H9 (cell line): ENCODE measurements at regions not wholly inside any gene's neighbourhood (a gene's known extent, or its start where the extent isn't known, plus 50 kb on each side); places are given as distances from the start of the nearest gene placed in this dataset.

Source experiments
- DNase-seq: peaks from one replicate; pipeline ENCODE4 v3.0.0-alpha.2; 2017
- H2AFZ ChIP-seq: one replicate; pipeline ENCODE4 v1.6.1; 2013; ENCODE audit warnings: mild to moderate bottlenecking, low read length, control low read depth, moderate library complexity
- H2AK5ac ChIP-seq: 2 replicates; pipeline ENCODE4 v1.6.1; 2013; ENCODE audit warnings: low read length, control low read depth, mixed read lengths; ENCODE audit not compliant: insufficient read length
- H2BK120ac ChIP-seq: one replicate; pipeline ENCODE4 v1.6.1; 2013; ENCODE audit warnings: low read depth, mild to moderate bottlenecking, low read length, control low read depth, inconsistent platforms; ENCODE audit not compliant: poor library complexity, severe bottlenecking
- H2BK12ac ChIP-seq: 2 replicates; pipeline ENCODE4 v1.6.1; 2013; ENCODE audit warnings: low read length, control low read depth, mixed read lengths, low read depth; ENCODE audit not compliant: insufficient read length
- H2BK15ac ChIP-seq: 2 replicates; pipeline ENCODE4 v1.6.1; 2013; ENCODE audit warnings: low read depth, low read length, control low read depth
- H2BK20ac ChIP-seq: one replicate; pipeline ENCODE4 v1.6.1; 2013; ENCODE audit warnings: low read depth, mild to moderate bottlenecking, low read length, control low read depth, inconsistent platforms; ENCODE audit not compliant: poor library complexity, severe bottlenecking
- H2BK5ac ChIP-seq: 2 replicates; pipeline ENCODE4 v1.6.1; 2013; ENCODE audit warnings: low read length, control low read depth, mixed read lengths; ENCODE audit not compliant: insufficient read length
- H3K14ac ChIP-seq: 2 replicates; pipeline ENCODE4 v1.6.1; 2013; ENCODE audit warnings: low read length, control low read depth; ENCODE audit not compliant: insufficient read depth
- H3K18ac ChIP-seq: 2 replicates; pipeline ENCODE4 v1.6.1; 2013; ENCODE audit warnings: low read depth, mild to moderate bottlenecking, mixed read lengths, low read length, control low read depth; ENCODE audit not compliant: insufficient read length
- H3K23ac ChIP-seq: 2 replicates; pipeline ENCODE4 v1.6.1; 2013; ENCODE audit warnings: low read length, control low read depth, mixed read lengths, low read depth; ENCODE audit not compliant: insufficient read length
- H3K23me2 ChIP-seq: 2 replicates; pipeline ENCODE4 v1.6.1; 2013; ENCODE audit warnings: low read depth, mild to moderate bottlenecking, mixed read lengths, low read length, control low read depth; ENCODE audit not compliant: insufficient read length, poor library complexity, severe bottlenecking
- H3K27ac ChIP-seq: 2 replicates; pipeline ENCODE4 v1.5.1; 2013; ENCODE audit warnings: low read length, control low read depth, mixed read lengths, low read depth; ENCODE audit not compliant: insufficient read length
- H3K27me3 ChIP-seq: 2 replicates; pipeline ENCODE4 v1.6.1; 2013; ENCODE audit warnings: low read length, control low read depth, inconsistent platforms; ENCODE audit not compliant: insufficient read depth
- H3K4ac ChIP-seq: 2 replicates; pipeline ENCODE4 v1.6.1; 2013; ENCODE audit warnings: low read depth, mild to moderate bottlenecking, control low read depth, inconsistent platforms, low read length, moderate library complexity
- H3K4me1 ChIP-seq: 2 replicates; pipeline ENCODE4 v1.6.1; 2013; ENCODE audit warnings: low read length, control low read depth, inconsistent platforms; ENCODE audit not compliant: insufficient read depth
- H3K4me2 ChIP-seq: 2 replicates; pipeline ENCODE4 v1.6.1; 2013; ENCODE audit warnings: low read length, control low read depth, mixed read lengths; ENCODE audit not compliant: insufficient read length, insufficient read depth
- H3K56ac ChIP-seq: 2 replicates; pipeline ENCODE4 v1.6.1; 2013; ENCODE audit warnings: low read depth, mild to moderate bottlenecking, mixed read lengths, low read length, control low read depth; ENCODE audit not compliant: insufficient read length
- H3K79me1 ChIP-seq: 2 replicates; pipeline ENCODE4 v1.6.1; 2013; ENCODE audit warnings: low read depth, mild to moderate bottlenecking, moderate library complexity, low read length, control low read depth, inconsistent platforms; ENCODE audit not compliant: insufficient read depth, poor library complexity, severe bottlenecking
- H3K79me2 ChIP-seq: 2 replicates; pipeline ENCODE4 v1.6.1; 2013; ENCODE audit warnings: low read length, control low read depth, inconsistent platforms; ENCODE audit not compliant: insufficient read depth
- H3K9ac ChIP-seq: 2 replicates; pipeline ENCODE4 v1.6.1; 2013; ENCODE audit warnings: low read length, control low read depth, mixed read lengths; ENCODE audit not compliant: insufficient read length; ENCODE audit errors: extremely low read depth
- H3K9me3 ChIP-seq: one replicate; pipeline ENCODE4 v1.6.1; 2013; ENCODE audit warnings: low read depth, low read length, inconsistent platforms; ENCODE audit not compliant: control insufficient read depth
- H3T11ph ChIP-seq: one replicate; pipeline ENCODE4 v1.6.1; 2013; ENCODE audit warnings: mild to moderate bottlenecking, low read length, control low read depth, inconsistent platforms
- H4K20me1 ChIP-seq: one replicate; pipeline ENCODE4 v1.6.1; 2013; ENCODE audit not compliant: control insufficient read depth, insufficient read length, insufficient read depth
- H4K5ac ChIP-seq: 2 replicates; pipeline ENCODE4 v1.6.1; 2013; ENCODE audit warnings: low read depth, mild to moderate bottlenecking, mixed read lengths, low read length, control low read depth; ENCODE audit not compliant: insufficient read length
- H4K8ac ChIP-seq: replicated peaks from 2 replicates; pipeline ENCODE4 v1.6.1; 2013; ENCODE audit warnings: low read length, control low read depth, mixed read lengths, low read depth; ENCODE audit not compliant: insufficient read length
- H4K91ac ChIP-seq: 2 replicates; pipeline ENCODE4 v1.6.1; 2013; ENCODE audit warnings: low read depth, mild to moderate bottlenecking, moderate library complexity, mixed read lengths, low read length, control low read depth; ENCODE audit not compliant: insufficient read length
- H3K27ac Mint-ChIP-seq, 3 experiments: 2 replicates in 2 of 3; 3 replicates in 1 of 3; pipeline ENCODE4 v1.8.0; 2020 to 2021; ENCODE audit warnings: mixed read lengths in 3 of 3, mild to moderate bottlenecking in 1 of 3, moderate library complexity in 1 of 3
- H3K27me3 Mint-ChIP-seq: 2 replicates; pipeline ENCODE4 v1.8.0; 2021; ENCODE audit warnings: low read depth, mild to moderate bottlenecking, moderate library complexity, mixed read lengths
- H3K36me3 Mint-ChIP-seq, 3 experiments: 2 replicates in 2 of 3; 3 replicates in 1 of 3; pipeline ENCODE4 v1.8.0; 2020 to 2021; ENCODE audit warnings: low read depth in 3 of 3, mixed read lengths in 3 of 3; ENCODE audit not compliant: insufficient read depth in 1 of 3
- H3K4me1 Mint-ChIP-seq, 2 experiments: 2 replicates each; pipeline ENCODE4 v1.8.0; 2020; ENCODE audit warnings: mixed read lengths in 2 of 2
- H3K4me3 Mint-ChIP-seq, 2 experiments: 2 replicates in 1 of 2; 3 replicates in 1 of 2; pipeline ENCODE4 v1.8.0; 2020 to 2021; ENCODE audit warnings: mild to moderate bottlenecking in 2 of 2, mixed read lengths in 2 of 2, moderate library complexity in 1 of 2
- H3K9me3 Mint-ChIP-seq, 2 experiments: 2 replicates in 1 of 2; 3 replicates in 1 of 2; pipeline ENCODE4 v1.8.0; 2020; ENCODE audit warnings: mild to moderate bottlenecking in 2 of 2, mixed read lengths in 2 of 2, moderate library complexity in 1 of 2
- CTCF ChIP-seq: fragments of 200-600 bp; sonication (generic); conservative IDR thresholded peaks from 3 replicates; pipeline ENCODE4 v1.8.0; 2021; ENCODE audit warnings: antibody characterized with exemption, mild to moderate bottlenecking
- WGBS: extraction: QIAGEN DNeasy Blood & Tissue Kit; methylation state at CpG from one replicate; pipeline ENCODE4 v1.1.7; 2013; ENCODE audit warnings: missing lambda C conversion rate, low lambda C conversion rate, mixed read lengths; ENCODE audit not compliant: insufficient read length; ENCODE audit errors: extremely low coverage; 5-methylcytosine and 5-hydroxymethylcytosine counted together

- Histone ChIP-seq H3K4me1 (no peaks in the 10 kb centered on the region; the same call in 1 of the 2 replicates), H4K5ac (no peak overlapping the region), H2BK15ac (no peak overlapping the region), H4K91ac (no peak overlapping the region), H3K79me1 (no peaks in the 10 kb centered on the region), H2BK20ac (no peak overlapping the region), H3K18ac (no peak overlapping the region), H3K79me2 (no peaks in the 10 kb centered on the region), H3K27me3 (no peaks in the 10 kb centered on the region), H2AK5ac (no peak overlapping the region), H3K9me3 (no peaks in the 10 kb centered on the region), H3K4me2 (no peak overlapping the region), H3K27ac (no peak overlapping the region), H4K20me1 (no peaks in the 10 kb centered on the region), H3K23me2 (no peaks in the 10 kb centered on the region), H2BK5ac (no peak overlapping the region), H2AFZ (no peak overlapping the region), H3K23ac (no peak overlapping the region), H3K4ac (no peak overlapping the region), H4K8ac (no peak overlapping the region), H2BK120ac (no peak overlapping the region), H3K9ac (no peak overlapping the region), H3T11ph (no peak overlapping the region), H3K14ac (no peak overlapping the region), H3K56ac (no peak overlapping the region), H2BK12ac (no peak overlapping the region)
- Mint-ChIP-seq H3K27ac (peak overlapping the region in 1 of 3 experiments; percentile 46; a peak in 1 of 7 replicates), H3K4me3 (no peak overlapping the region; a peak in 1 of 5 replicates), H3K4me1 (peaks cover 24 to 27% of the 10 kb centered on the region in 2 experiments), H3K27me3 (peaks cover 18% of the 10 kb centered on the region), H3K9me3 (no peaks in the 10 kb centered on the region; a peak in 2 of 5 replicates), H3K36me3 (peaks cover 0 to 1% (median 0%) of the 10 kb centered on the region in 3 experiments; a peak in 1 of 7 replicates)
- no CpG with 5 or more reads among the region's 6 CpGs for WGBS
- no peak for TF ChIP-seq CTCF
- DNase-seq, result peak; percentile 54
Observed at GRCh38 chr16:49015225-49015592, 266.4 kb downstream of the CBLN1 start.
